HEK293 (cell line): ENCODE measurements at regions not wholly inside any gene's neighbourhood (a gene's known extent, or its start where the extent isn't known, plus 50 kb on each side); places are given as distances from the start of the nearest gene placed in this dataset.

ENCODE experiments used
- CTCF ChIP-seq: fragments of 450-650 bp; formaldehyde crosslinking; IDR thresholded peaks from 2 replicates; pipeline ENCODE4 v1.5.1; 2016; ENCODE audit warnings: missing biosample characterization, missing genetic modification characterization
- KLF9 ChIP-seq: fragments of 450-650 bp; formaldehyde crosslinking; IDR thresholded peaks from 2 replicates; pipeline ENCODE4 v1.5.1; 2016; ENCODE audit warnings: missing biosample characterization, missing genetic modification characterization, low read depth
- ZNF274 ChIP-seq, 2 experiments: fragments of 200-500 bp in 1 of 2; fragments of 450-650 bp in 1 of 2; sonication (Bioruptor generic) in 1 of 2; formaldehyde crosslinking in 1 of 2; IDR thresholded peaks; 2 replicates each; pipeline versions ENCODE4 v1.5.1 to v1.6.1; 2014 to 2016; ENCODE audit warnings: borderline replicate concordance in 1 of 2, inconsistent platforms in 1 of 2, low read length in 1 of 2, missing biosample characterization in 1 of 2, missing genetic modification characterization in 1 of 2
- ZNF707 ChIP-seq: fragments of 450-650 bp; formaldehyde crosslinking; IDR thresholded peaks from 2 replicates; pipeline ENCODE4 v1.5.1; 2016; ENCODE audit warnings: missing biosample characterization, missing genetic modification characterization
- TF ChIP-seq, protein P1 (sequence below): fragments of 450-650 bp; formaldehyde crosslinking; IDR thresholded peaks from 2 replicates; pipeline ENCODE4 v1.5.1; 2016; ENCODE audit warnings: missing biosample characterization, missing genetic modification characterization

DNA sequence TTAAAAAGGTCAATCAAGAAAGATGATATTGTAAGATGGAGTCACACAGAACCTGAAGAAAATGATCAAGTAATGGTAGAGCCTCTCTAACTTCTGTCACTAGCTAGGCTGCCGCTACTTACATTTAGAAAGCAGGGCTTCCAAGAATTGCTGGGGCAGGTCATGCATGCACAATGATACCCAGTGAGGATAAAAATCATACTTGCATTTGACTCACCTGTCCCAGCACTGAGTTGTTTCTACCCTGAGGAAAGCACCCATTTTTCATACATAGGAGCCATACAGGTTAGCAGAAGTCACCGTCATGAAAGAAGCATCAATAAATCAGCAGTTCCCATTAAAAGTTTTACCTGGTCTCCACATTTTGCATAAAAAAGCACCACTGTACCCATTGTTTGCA, 662.3 kb upstream of the FANCL start:
- TF ChIP-seq ZNF707: no peak
- TF ChIP-seq KLF9: no peak
- TF ChIP-seq, protein P1, sequence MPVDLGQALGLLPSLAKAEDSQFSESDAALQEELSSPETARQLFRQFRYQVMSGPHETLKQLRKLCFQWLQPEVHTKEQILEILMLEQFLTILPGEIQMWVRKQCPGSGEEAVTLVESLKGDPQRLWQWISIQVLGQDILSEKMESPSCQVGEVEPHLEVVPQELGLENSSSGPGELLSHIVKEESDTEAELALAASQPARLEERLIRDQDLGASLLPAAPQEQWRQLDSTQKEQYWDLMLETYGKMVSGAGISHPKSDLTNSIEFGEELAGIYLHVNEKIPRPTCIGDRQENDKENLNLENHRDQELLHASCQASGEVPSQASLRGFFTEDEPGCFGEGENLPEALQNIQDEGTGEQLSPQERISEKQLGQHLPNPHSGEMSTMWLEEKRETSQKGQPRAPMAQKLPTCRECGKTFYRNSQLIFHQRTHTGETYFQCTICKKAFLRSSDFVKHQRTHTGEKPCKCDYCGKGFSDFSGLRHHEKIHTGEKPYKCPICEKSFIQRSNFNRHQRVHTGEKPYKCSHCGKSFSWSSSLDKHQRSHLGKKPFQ (tag by site-specific recombination): no peak
- no peak for TF ChIP-seq ZNF274 (IDR thresholded peaks at IDR 0.05; ENCODE audit: low read length)
- TF ChIP-seq ZNF274 (tag by site-specific recombination; IDR thresholded peaks at IDR 0.05; ENCODE audit: borderline replicate concordance): no peak
- no peak for TF ChIP-seq CTCF
